K562 (cell line): ENCODE measurements at regions not wholly inside any gene's neighbourhood (a gene's known extent, or its start where the extent isn't known, plus 50 kb on each side); places are given as distances from the start of the nearest gene placed in this dataset.

Experiments used
- ATAC-seq: fragments of 200-7000 bp; cut with Tn5 transposase; 3 replicates; pipeline ENCODE4 v1.9.1; 2020; ENCODE audit warnings: moderate library complexity
- BruUV-seq: library from RNA; stranded (reverse); fragments of 400-500 nt; replicated peaks from 2 replicates; lab custom pipeline; 2021; lab: Mats Ljungman, UMichigan
- CTCF ChIA-PET: fragments of 300-600 bp; formaldehyde crosslinking; extraction: SDS; loops from one replicate; lab custom pipeline; 2021; ENCODE audit warnings: low intra/inter-chr PET ratio; lab: Yijun Ruan, JAX
- POLR2A ChIA-PET: fragments of 300-600, 350-650 bp; sonication (Branson Sonifier 250); formaldehyde crosslinking; extraction: SDS; loops from one replicate; lab custom pipeline; 2021; ENCODE audit warnings: antibody characterized with exemption, inconsistent platforms; lab: Yijun Ruan, JAX
- DNase-seq, 4 experiments: peaks; one replicate each; pipeline versions ENCODE4 v3.0.0 to v3.0.0-alpha.2; 2011 to 2018; ENCODE audit warnings: low spot score in 3 of 4, mixed read lengths in 3 of 4; ENCODE audit errors: extremely low read depth in 1 of 4
- FAIRE-seq: peaks from 2 replicates; lab custom pipeline; 2011; peaks lifted over from hg19 to GRCh38; lab: Jason Lieb, UNC
- H2AFZ ChIP-seq: 2 replicates; pipeline ENCODE4 v1.6.0; 2011; ENCODE audit warnings: low read depth, low read length, control low read depth, inconsistent platforms
- H3K27ac ChIP-seq: fragments of 200-600 bp; 3 replicates; pipeline ENCODE4 v1.8.0; 2011; ENCODE audit warnings: low read depth, mild to moderate bottlenecking, control low read depth, inconsistent platforms, low read length, moderate library complexity, mixed read lengths; ENCODE audit errors: extremely low read depth
- H3K27me3 ChIP-seq, 2 experiments: fragments of 300-600 bp in 1 of 2; 2 replicates in 1 of 2; 3 replicates in 1 of 2; pipeline versions ENCODE4 v1.6.0 to v1.8.0; 2011; ENCODE audit warnings: inconsistent platforms in 2 of 2, low read length in 2 of 2, mild to moderate bottlenecking in 1 of 2, mixed read lengths in 1 of 2, moderate library complexity in 1 of 2; ENCODE audit not compliant: control insufficient read depth in 2 of 2, insufficient read depth in 2 of 2
- H3K36me3 ChIP-seq: fragments of 300-600 bp; 3 replicates; pipeline ENCODE4 v1.8.0; 2011; ENCODE audit warnings: mild to moderate bottlenecking, low read length, inconsistent platforms; ENCODE audit not compliant: control insufficient read depth, insufficient read depth
- H3K4me1 ChIP-seq, 2 experiments: fragments of 200-600 bp in 1 of 2; replicated peaks in 1 of 2; 2 replicates in 1 of 2; 3 replicates in 1 of 2; pipeline versions ENCODE4 v1.5.1 to v1.8.0; 2011; ENCODE audit warnings: inconsistent platforms in 2 of 2, low read length in 2 of 2, mild to moderate bottlenecking in 1 of 2, mixed read lengths in 1 of 2, moderate library complexity in 1 of 2; ENCODE audit not compliant: control insufficient read depth in 2 of 2, insufficient read depth in 2 of 2
- H3K4me2 ChIP-seq: 2 replicates; pipeline ENCODE4 v1.6.1; 2011; ENCODE audit warnings: low read length, control low read depth, inconsistent platforms, mixed read lengths; ENCODE audit not compliant: insufficient read depth
- H3K4me3 ChIP-seq: fragments of 200-600 bp; sonication (generic), shearing (Covaris generic); 2 replicates; pipeline ENCODE4 v1.5.1; 2016; ENCODE audit warnings: control low read depth, inconsistent platforms
- H3K79me2 ChIP-seq: fragments of 200-600 bp; 3 replicates; pipeline ENCODE4 v1.8.0; 2011; ENCODE audit warnings: low read length, inconsistent platforms; ENCODE audit not compliant: control insufficient read depth, insufficient read depth
- H3K9ac ChIP-seq, 2 experiments: 2 replicates each; pipeline versions ENCODE4 v1.6.0 to v1.6.1; 2011; ENCODE audit warnings: low read depth in 2 of 2, low read length in 2 of 2, control low read depth in 1 of 2, inconsistent platforms in 1 of 2, mild to moderate bottlenecking in 1 of 2, mixed read lengths in 1 of 2; ENCODE audit not compliant: insufficient read depth in 1 of 2
- H3K9me1 ChIP-seq: one replicate; pipeline ENCODE4 v1.6.0; 2011; ENCODE audit warnings: inconsistent platforms, mild to moderate bottlenecking, low read length, moderate library complexity; ENCODE audit not compliant: control insufficient read depth, insufficient read depth
- H3K9me3 ChIP-seq: replicated peaks from 2 replicates; pipeline ENCODE4 v1.5.1; 2011; ENCODE audit warnings: low read depth, low read length, inconsistent platforms; ENCODE audit not compliant: control insufficient read depth, insufficient read depth
- H4K20me1 ChIP-seq: replicated peaks from 2 replicates; pipeline ENCODE4 v1.6.1; 2011; ENCODE audit warnings: low read length, inconsistent platforms, mixed read lengths; ENCODE audit not compliant: control insufficient read depth, insufficient read depth
- TAF7 ChIP-seq: fragments of 450-650 bp; IDR thresholded peaks from 2 replicates; pipeline ENCODE4 v1.6.1; 2016; ENCODE audit warnings: missing genetic modification characterization, missing compliant biosample characterization
- TBL1XR1 ChIP-seq, 2 experiments: IDR thresholded peaks; 2 replicates each; pipeline ENCODE4 v1.6.1; 2012; ENCODE audit warnings: improper control_type of control experiment in 2 of 2, low read length in 2 of 2, mild to moderate bottlenecking in 1 of 2
- ZC3H11A ChIP-seq: IDR thresholded peaks from 2 replicates; pipeline ENCODE4 v1.6.1; 2012; ENCODE audit warnings: low read depth, low read length, improper control_type of control experiment
- WGBS: fragments of 100-300 bp; shearing (Covaris generic); methylation state at CpG from one replicate; pipeline ENCODE4 v1.1.6; 2016; ENCODE audit warnings: low coverage, mixed read lengths; ENCODE audit not compliant: insufficient coverage; ENCODE audit errors: missing lambda C conversion rate; 5-methylcytosine and 5-hydroxymethylcytosine counted together
- in situ Hi-C: fragments of 300-500 bp; cut with MboI; formaldehyde crosslinking; loops from 4 replicates; pipeline ENCODE4 v1.15.0; 2018; ENCODE audit warnings: inconsistent platforms, mixed read lengths
- intact Hi-C: fragments of 100-400 bp; cut with micrococcal nuclease; formaldehyde crosslinking; loops from 2 replicates; pipeline ENCODE4 v1.14.2; 2022
- TF ChIP-seq, protein P1 (sequence below): fragments of 250-450 bp; sonication (Bioruptor Pico); IDR thresholded peaks from 2 replicates; pipeline ENCODE4 v1.5.0; 2021; ENCODE audit warnings: mild to moderate bottlenecking, borderline replicate concordance
- TF ChIP-seq, protein P2 (sequence below): fragments of 250-450 bp; sonication (Bioruptor Pico); IDR thresholded peaks from 2 replicates; pipeline ENCODE4 v1.8.0; 2022; ENCODE audit warnings: inconsistent platforms
- TF ChIP-seq, protein P3 (sequence below): fragments of 450-650 bp; formaldehyde crosslinking; IDR thresholded peaks from 2 replicates; pipeline ENCODE4 v1.4.0; 2022; ENCODE audit warnings: missing genetic modification characterization
- TF ChIP-seq, protein P4 (sequence below): fragments of 250-450 bp; sonication (Bioruptor Pico); IDR thresholded peaks from 2 replicates; pipeline ENCODE4 v1.5.1; 2021; ENCODE audit warnings: mild to moderate bottlenecking

DNA sequence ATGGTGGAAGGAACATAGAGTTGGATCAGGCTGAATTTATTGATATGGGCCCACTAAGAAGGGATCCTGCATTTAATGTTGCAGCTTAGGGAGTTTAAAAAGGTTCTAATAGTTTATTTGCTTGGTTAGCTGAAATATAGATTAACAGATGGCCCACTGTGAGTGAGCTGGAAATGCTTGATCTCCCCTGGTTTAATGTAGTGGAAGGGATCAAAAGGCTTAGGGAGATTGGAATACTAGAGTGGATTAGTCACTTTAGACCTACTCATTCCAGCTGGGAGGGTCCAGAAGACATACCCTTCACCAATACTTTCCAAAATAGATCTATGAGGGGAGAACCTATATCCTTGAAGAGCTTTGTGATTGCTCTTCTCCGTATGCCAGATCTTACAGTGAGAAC is 130.1 kb upstream of the ZC3H12C start (continued):
- TF ChIP-seq, protein P1, sequence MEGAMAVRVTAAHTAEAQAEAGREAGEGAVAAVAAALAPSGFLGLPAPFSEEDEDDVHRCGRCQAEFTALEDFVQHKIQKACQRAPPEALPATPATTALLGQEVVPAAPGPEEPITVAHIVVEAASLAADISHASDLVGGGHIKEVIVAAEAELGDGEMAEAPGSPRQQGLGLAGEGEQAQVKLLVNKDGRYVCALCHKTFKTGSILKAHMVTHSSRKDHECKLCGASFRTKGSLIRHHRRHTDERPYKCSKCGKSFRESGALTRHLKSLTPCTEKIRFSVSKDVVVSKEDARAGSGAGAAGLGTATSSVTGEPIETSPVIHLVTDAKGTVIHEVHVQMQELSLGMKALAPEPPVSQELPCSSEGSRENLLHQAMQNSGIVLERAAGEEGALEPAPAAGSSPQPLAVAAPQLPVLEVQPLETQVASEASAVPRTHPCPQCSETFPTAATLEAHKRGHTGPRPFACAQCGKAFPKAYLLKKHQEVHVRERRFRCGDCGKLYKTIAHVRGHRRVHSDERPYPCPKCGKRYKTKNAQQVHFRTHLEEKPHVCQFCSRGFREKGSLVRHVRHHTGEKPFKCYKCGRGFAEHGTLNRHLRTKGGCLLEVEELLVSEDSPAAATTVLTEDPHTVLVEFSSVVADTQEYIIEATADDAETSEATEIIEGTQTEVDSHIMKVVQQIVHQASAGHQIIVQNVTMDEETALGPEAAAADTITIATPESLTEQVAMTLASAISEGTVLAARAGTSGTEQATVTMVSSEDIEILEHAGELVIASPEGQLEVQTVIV (CRISPR knock-in tag): no peak

DNA sequence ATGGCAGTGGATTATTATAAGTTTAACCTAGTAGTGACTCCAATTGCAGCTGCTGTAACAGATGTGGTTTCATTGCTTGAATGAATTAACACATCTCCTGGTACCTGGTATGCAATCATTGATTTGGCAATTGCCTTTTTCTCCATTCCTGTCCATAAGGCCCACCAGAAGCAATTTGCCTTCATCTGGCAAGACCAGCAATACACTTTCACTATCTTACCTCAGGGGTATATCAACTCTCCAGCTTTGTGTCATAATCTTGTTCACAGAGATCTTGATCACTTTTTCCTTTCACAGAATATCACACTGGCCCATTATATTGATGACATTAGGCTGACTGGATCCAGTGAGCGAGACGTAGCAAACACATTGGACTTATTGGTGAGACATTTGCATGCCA is 128.7 kb upstream of the ZC3H12C start:
- CTCF ChIA-PET: no interaction called here
- no peaks in the 10 kb centered on the region for H4K20me1 ChIP-seq
- ATAC-seq (no peak), DNase-seq (no peak), FAIRE-seq (no peak)
- H3K36me3 ChIP-seq: no peaks in the 10 kb centered on the region
- 80% methylated on average over 2 of the region's 2 CpGs for WGBS
- intact Hi-C loops: no loop called here
- no peak overlapping the region for H2AFZ ChIP-seq
- H3K4me2 ChIP-seq: no peak overlapping the region
- in situ Hi-C loops: loop anchor here (25.0 kb wide), 1 partner anchor 398 kb away; no protein-coding TSS in a partner anchor
- no peaks in the 10 kb centered on the region for H3K27me3 ChIP-seq
- no TSS peak for BruUV-seq
- POLR2A ChIA-PET: no interaction called here
- H3K4me1 ChIP-seq: no peaks in the 10 kb centered on the region; a peak in 1 of 5 replicates
- H3K9me1 ChIP-seq: no peaks in the 10 kb centered on the region
- no peak overlapping the region for H3K9ac ChIP-seq
- no peak for TF ChIP-seq TBL1XR1 (IDR thresholded peaks at IDR 0.05; ENCODE audit: low read length in 2 of 2)
- TF ChIP-seq, protein P2, sequence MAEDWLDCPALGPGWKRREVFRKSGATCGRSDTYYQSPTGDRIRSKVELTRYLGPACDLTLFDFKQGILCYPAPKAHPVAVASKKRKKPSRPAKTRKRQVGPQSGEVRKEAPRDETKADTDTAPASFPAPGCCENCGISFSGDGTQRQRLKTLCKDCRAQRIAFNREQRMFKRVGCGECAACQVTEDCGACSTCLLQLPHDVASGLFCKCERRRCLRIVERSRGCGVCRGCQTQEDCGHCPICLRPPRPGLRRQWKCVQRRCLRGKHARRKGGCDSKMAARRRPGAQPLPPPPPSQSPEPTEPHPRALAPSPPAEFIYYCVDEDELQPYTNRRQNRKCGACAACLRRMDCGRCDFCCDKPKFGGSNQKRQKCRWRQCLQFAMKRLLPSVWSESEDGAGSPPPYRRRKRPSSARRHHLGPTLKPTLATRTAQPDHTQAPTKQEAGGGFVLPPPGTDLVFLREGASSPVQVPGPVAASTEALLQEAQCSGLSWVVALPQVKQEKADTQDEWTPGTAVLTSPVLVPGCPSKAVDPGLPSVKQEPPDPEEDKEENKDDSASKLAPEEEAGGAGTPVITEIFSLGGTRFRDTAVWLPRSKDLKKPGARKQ (CRISPR knock-in tag): no peak
- TF ChIP-seq TAF7 (tag): no peak
- TF ChIP-seq, protein P3, sequence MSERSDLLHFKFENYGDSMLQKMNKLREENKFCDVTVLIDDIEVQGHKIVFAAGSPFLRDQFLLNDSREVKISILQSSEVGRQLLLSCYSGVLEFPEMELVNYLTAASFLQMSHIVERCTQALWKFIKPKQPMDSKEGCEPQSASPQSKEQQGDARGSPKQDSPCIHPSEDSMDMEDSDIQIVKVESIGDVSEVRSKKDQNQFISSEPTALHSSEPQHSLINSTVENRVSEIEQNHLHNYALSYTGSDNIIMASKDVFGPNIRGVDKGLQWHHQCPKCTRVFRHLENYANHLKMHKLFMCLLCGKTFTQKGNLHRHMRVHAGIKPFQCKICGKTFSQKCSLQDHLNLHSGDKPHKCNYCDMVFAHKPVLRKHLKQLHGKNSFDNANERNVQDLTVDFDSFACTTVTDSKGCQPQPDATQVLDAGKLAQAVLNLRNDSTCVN (CRISPR knock-in tag): no peak
- no peak for TF ChIP-seq ZC3H11A
- TF ChIP-seq, protein P4, sequence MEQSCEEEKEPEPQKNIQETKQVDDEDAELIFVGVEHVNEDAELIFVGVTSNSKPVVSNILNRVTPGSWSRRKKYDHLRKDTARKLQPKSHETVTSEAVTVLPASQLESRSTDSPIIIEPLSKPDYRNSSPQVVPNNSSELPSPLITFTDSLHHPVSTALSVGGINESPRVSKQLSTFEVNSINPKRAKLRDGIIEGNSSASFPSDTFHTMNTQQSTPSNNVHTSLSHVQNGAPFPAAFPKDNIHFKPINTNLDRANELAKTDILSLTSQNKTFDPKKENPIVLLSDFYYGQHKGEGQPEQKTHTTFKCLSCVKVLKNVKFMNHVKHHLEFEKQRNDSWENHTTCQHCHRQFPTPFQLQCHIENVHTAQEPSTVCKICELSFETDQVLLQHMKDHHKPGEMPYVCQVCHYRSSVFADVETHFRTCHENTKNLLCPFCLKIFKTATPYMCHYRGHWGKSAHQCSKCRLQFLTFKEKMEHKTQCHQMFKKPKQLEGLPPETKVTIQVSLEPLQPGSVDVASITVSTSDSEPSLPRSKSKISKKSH (CRISPR knock-in tag): no peak
- H3K27ac ChIP-seq: no peak overlapping the region
- no peaks in the 10 kb centered on the region; the same call in 1 of the 2 replicates for H3K9me3 ChIP-seq
- no peak overlapping the region for H3K4me3 ChIP-seq
- H3K79me2 ChIP-seq: no peaks in the 10 kb centered on the region
